CD8-positive, alpha-beta memory T cell (primary cell): ENCODE measurements at regions not wholly inside any gene's neighbourhood (a gene's known extent, or its start where the extent isn't known, plus 50 kb on each side); places are given as distances from the start of the nearest gene placed in this dataset.

Experiments
- CTCF ChIA-PET: fragments of 350-600 bp; sonication (Branson Sonifier 250); formaldehyde crosslinking; loops from one replicate; lab custom pipeline; 2021; ENCODE audit warnings: antibody characterized with exemption; lab: Charles Lee
- POLR2A ChIA-PET: fragments of 350-600 bp; sonication (Branson Sonifier 250); formaldehyde crosslinking; loops from one replicate; lab custom pipeline; 2021; ENCODE audit warnings: antibody characterized with exemption; lab: Charles Lee
- DNase-seq, 5 donors: peaks; one replicate each; pipeline versions ENCODE4 v3.0.0 to v3.0.0-alpha.2; 2020 to 2022; ENCODE audit warnings: mixed read lengths in 1 of 5
- H3K27ac ChIP-seq: one replicate; pipeline ENCODE4 v1.7.0; 2013; ENCODE audit warnings: low read depth, mild to moderate bottlenecking, low read length, moderate library complexity
- H3K27me3 ChIP-seq: 2 replicates; pipeline ENCODE4 v1.7.0; 2013; ENCODE audit warnings: low read length, mild to moderate bottlenecking; ENCODE audit not compliant: insufficient read depth, poor library complexity, severe bottlenecking
- H3K36me3 ChIP-seq: 2 replicates; pipeline ENCODE4 v1.7.0; 2013; ENCODE audit warnings: mild to moderate bottlenecking, low read length, moderate library complexity; ENCODE audit not compliant: insufficient read depth
- H3K4me1 ChIP-seq: 2 replicates; pipeline ENCODE4 v1.7.0; 2013; ENCODE audit warnings: mild to moderate bottlenecking, low read length, moderate library complexity; ENCODE audit not compliant: insufficient read depth
- H3K4me3 ChIP-seq: 2 replicates; pipeline ENCODE4 v1.7.0; 2013; ENCODE audit warnings: mild to moderate bottlenecking, low read length
- H3K9me3 ChIP-seq: 2 replicates; pipeline ENCODE4 v1.7.0; 2013; ENCODE audit warnings: mild to moderate bottlenecking, low read length
- H3K27ac Mint-ChIP-seq, 8 donors: one replicate each; pipeline ENCODE4 v1.8.0; 2020 to 2021; ENCODE audit warnings: mixed read lengths in 8 of 8, mild to moderate bottlenecking in 6 of 8, inconsistent platforms in 3 of 8, moderate library complexity in 3 of 8
- H3K27me3 Mint-ChIP-seq, 2 donors: one replicate each; pipeline ENCODE4 v1.8.0; 2020 to 2021; ENCODE audit warnings: mixed read lengths in 2 of 2, mild to moderate bottlenecking in 1 of 2, moderate library complexity in 1 of 2
- H3K36me3 Mint-ChIP-seq, 3 donors: one replicate each; pipeline ENCODE4 v1.8.0; 2020 to 2021; ENCODE audit warnings: mixed read lengths in 3 of 3, inconsistent platforms in 1 of 3, mild to moderate bottlenecking in 1 of 3
- H3K4me1 Mint-ChIP-seq, 3 donors: one replicate each; pipeline ENCODE4 v1.8.0; 2020 to 2021; ENCODE audit warnings: mixed read lengths in 3 of 3, inconsistent platforms in 1 of 3, mild to moderate bottlenecking in 1 of 3
- H3K4me3 Mint-ChIP-seq, 7 donors: one replicate each; pipeline ENCODE4 v1.8.0; 2020 to 2021; ENCODE audit warnings: mixed read lengths in 7 of 7, mild to moderate bottlenecking in 6 of 7, moderate library complexity in 4 of 7, inconsistent platforms in 2 of 7
- H3K9me3 Mint-ChIP-seq, 5 donors: one replicate each; pipeline ENCODE4 v1.8.0; 2020 to 2022; ENCODE audit warnings: mixed read lengths in 5 of 5, mild to moderate bottlenecking in 3 of 5, moderate library complexity in 2 of 5, inconsistent platforms in 1 of 5

DNA sequence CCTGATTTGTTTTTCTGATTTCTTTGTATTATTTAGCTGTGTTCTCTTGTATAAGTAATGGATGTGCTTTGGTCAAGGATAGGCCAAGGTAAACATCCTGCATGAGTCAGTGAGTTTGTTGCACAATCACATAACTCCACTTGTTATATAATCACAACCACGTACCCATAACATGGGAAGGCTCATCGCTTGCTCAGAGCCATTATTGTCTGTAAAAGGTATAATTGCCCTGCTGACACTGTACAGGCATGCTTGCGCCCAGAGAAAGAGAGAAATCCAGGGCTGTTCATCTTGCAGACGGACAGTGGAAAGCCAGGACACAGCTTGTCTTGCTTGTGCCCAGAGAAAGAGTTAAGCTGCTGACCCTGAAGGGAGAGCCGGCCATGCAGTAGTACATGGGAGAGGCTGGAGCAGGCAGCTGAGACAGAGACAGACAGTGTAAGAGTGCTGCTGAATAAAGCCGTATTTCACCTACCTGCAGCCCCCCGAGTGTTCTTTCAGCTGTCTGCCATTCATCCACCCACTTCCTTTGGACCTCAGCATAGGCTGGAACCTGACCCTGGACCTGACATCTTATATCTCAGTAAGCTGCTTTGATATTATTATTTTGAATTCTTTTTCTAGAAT, 174.7 kb upstream of the DAAM1 start:
- no peak overlapping the region for H3K27ac Mint-ChIP-seq
- H3K36me3 Mint-ChIP-seq, result no peaks in the 10 kb centered on the region
- POLR2A ChIA-PET, result no interaction called here
- Histone ChIP-seq H3K4me3 (no peak overlapping the region), H3K36me3 (no peaks in the 10 kb centered on the region), H3K27ac (no peak overlapping the region), H3K27me3 (no peaks in the 10 kb centered on the region), H3K4me1 (no peaks in the 10 kb centered on the region), H3K9me3 (no peaks in the 10 kb centered on the region)
- no peak for DNase-seq
- CTCF ChIA-PET, result no interaction called here
- no peak overlapping the region for H3K4me3 Mint-ChIP-seq
- H3K27me3 Mint-ChIP-seq, result peaks cover 0 to 3% of the 10 kb centered on the region in 2 donors
- H3K4me1 Mint-ChIP-seq, result no peaks in the 10 kb centered on the region
- peaks cover 15 to 25% (median 21%) of the 10 kb centered on the region in 5 donors for H3K9me3 Mint-ChIP-seq

DNA sequence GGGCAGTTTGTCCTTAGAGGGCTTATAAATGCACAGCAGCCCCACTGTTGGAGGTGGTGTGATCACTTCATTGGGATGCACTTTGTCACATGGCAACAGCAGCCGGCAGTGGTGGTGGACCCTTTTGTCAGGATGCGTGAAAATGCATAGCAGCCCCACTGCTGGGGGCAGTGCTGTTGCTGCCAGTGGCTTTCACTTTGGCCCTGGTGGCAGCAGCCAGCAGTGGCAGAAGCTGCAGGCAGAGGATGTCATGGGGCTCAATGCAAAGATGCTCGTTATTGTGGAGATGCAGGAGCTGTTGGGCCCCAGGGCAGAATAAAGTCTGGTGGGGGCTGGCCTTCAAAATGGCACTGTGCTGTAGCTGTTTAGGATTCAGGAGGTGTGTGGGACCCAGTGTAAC, 173.0 kb upstream of the DAAM1 start:
- Histone ChIP-seq H3K4me3 (no peak overlapping the region), H3K36me3 (no peaks in the 10 kb centered on the region), H3K4me1 (no peaks in the 10 kb centered on the region), H3K27me3 (no peaks in the 10 kb centered on the region), H3K27ac (no peak overlapping the region), H3K9me3 (no peaks in the 10 kb centered on the region)
- Mint-ChIP-seq H3K9me3 (peaks cover 15 to 25% (median 20%) of the 10 kb centered on the region in 5 donors), H3K4me1 (no peaks in the 10 kb centered on the region), H3K27me3 (peaks cover 0 to 3% of the 10 kb centered on the region in 2 donors), H3K27ac (no peak overlapping the region), H3K4me3 (no peak overlapping the region), H3K36me3 (no peaks in the 10 kb centered on the region)
- ChIA-PET CTCF (no interaction called here), POLR2A (no interaction called here)
- DNase-seq, result no peak

DNA sequence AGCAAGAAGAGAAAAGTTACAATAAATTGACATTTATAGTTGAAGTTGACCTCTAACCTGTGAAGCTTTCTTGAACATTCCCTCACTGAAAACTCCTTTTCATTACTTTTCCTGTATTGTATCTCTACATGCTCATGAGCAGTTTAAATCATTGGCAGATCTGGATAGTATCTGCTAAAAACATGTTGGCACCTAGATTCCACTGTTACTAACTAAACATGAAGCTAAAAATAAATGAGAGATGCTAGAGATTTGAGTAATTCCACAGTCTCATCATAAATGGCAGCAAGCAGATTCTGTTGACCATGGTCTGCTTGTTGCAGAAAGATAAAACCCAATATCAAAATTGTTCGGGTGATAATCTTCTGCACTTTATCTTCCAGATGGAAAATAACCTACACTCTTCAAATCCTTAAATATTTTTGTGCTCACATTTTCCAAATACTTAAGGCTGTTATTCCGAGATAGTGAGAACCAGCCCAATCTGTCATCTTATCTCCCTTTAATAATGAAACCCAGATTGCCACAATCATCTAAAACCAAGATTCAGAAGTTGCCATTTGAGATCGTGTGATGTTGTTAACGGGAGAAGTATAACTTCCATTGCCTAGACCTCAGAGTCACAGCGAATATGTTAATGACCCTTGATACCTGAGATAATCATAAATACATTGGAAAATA, 171.0 kb upstream of the DAAM1 start:
- Mint-ChIP-seq H3K36me3 (no peaks in the 10 kb centered on the region), H3K4me1 (no peaks in the 10 kb centered on the region), H3K27me3 (peaks cover 0 to 3% of the 10 kb centered on the region in 2 donors), H3K9me3 (peaks cover 12 to 17% (median 14%) of the 10 kb centered on the region in 5 donors), H3K27ac (no peak overlapping the region), H3K4me3 (no peak overlapping the region)
- no peak overlapping the region for H3K4me3 ChIP-seq
- no peaks in the 10 kb centered on the region for H3K4me1 ChIP-seq
- no peak for DNase-seq
- H3K9me3 ChIP-seq, result no peaks in the 10 kb centered on the region
- CTCF ChIA-PET, result no interaction called here
- no peak overlapping the region for H3K27ac ChIP-seq
- POLR2A ChIA-PET, result no interaction called here
- H3K36me3 ChIP-seq, result no peaks in the 10 kb centered on the region
- no peaks in the 10 kb centered on the region for H3K27me3 ChIP-seq

DNA sequence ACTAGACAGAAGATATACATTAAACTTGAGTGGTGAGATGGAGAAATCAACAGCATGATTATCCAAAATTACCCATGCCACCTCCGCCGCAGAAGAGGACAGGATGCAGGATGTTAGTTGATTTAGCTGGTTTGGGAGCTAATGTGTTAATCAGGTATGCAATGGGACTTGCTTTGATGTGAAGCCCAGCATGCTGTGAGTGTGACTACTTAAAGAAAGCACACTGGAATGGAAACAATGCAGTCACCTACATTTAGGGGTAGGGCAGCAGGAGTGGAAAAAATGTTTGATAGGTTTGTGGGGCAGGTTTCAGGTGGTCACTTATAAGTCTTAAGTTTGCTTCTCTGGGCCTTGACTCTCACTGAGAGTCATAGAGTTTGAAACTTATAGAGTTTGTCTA, 170.0 kb upstream of the DAAM1 start:
- Histone ChIP-seq H3K27ac (no peak overlapping the region), H3K27me3 (no peaks in the 10 kb centered on the region), H3K4me3 (no peak overlapping the region), H3K4me1 (no peaks in the 10 kb centered on the region), H3K9me3 (no peaks in the 10 kb centered on the region), H3K36me3 (no peaks in the 10 kb centered on the region)
- Mint-ChIP-seq H3K27me3 (peaks cover 0 to 3% of the 10 kb centered on the region in 2 donors), H3K4me1 (no peaks in the 10 kb centered on the region), H3K27ac (no peak overlapping the region), H3K36me3 (no peaks in the 10 kb centered on the region), H3K4me3 (no peak overlapping the region), H3K9me3 (peaks cover 2 to 9% (median 6%) of the 10 kb centered on the region in 5 donors)
- ChIA-PET CTCF (no interaction called here), POLR2A (no interaction called here)
- no peak for DNase-seq

DNA sequence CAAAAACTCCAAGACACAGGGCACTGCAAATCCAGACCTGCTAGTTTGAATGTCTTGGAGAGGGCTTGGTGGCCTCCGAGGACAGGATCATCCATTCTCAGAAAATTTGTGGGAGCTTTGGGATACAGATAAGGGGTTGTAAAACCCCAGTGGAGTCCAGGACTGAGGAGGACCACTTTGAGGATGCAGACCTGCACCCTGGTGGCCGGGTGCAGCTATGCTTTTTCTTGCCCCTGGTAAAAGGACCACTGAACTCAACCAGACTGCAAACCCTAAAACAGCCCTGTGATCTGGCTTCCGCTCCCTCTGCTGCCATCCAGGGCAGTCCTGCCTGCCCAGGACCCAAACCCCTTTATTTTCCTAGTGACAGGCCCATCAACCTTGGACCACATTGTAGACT, 169.5 kb upstream of the DAAM1 start:
- H3K27me3 Mint-ChIP-seq, result peaks cover 0 to 3% of the 10 kb centered on the region in 2 donors
- POLR2A ChIA-PET, result no interaction called here
- no peaks in the 10 kb centered on the region for H3K36me3 ChIP-seq
- CTCF ChIA-PET, result no interaction called here
- H3K27me3 ChIP-seq, result no peaks in the 10 kb centered on the region
- H3K4me3 ChIP-seq, result no peak overlapping the region
- peaks cover 0 to 5% (median 4%) of the 10 kb centered on the region in 5 donors for H3K9me3 Mint-ChIP-seq
- H3K36me3 Mint-ChIP-seq, result no peaks in the 10 kb centered on the region
- H3K9me3 ChIP-seq, result no peaks in the 10 kb centered on the region
- H3K4me1 Mint-ChIP-seq, result no peaks in the 10 kb centered on the region
- no peaks in the 10 kb centered on the region for H3K4me1 ChIP-seq
- no peak for DNase-seq
- no peak overlapping the region for H3K27ac Mint-ChIP-seq
- H3K4me3 Mint-ChIP-seq, result no peak overlapping the region
- no peak overlapping the region for H3K27ac ChIP-seq

DNA sequence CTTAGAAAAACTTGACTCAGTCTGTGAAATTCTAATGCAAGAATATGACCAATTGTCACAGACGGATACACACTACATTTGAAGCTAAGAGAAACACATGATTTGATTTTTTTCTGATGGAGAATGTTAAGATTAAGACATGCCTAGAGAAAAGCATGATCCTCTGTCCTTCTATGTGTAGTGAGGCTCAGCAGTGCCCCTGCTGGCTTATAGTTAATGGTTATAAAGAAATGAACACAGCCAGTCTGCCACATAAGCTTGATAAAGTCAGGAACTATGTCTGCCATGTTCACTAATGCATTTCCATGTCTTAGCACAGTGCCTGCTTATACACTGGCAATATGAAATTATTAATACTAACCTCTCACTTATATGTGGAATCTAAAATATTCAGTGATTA, 168.1 kb upstream of the DAAM1 start:
- CTCF ChIA-PET, result no interaction called here
- Histone ChIP-seq H3K27me3 (no peaks in the 10 kb centered on the region), H3K36me3 (no peaks in the 10 kb centered on the region), H3K4me3 (no peak overlapping the region), H3K27ac (no peak overlapping the region), H3K9me3 (no peaks in the 10 kb centered on the region), H3K4me1 (no peaks in the 10 kb centered on the region)
- Mint-ChIP-seq H3K9me3 (no peaks in the 10 kb centered on the region), H3K4me3 (no peak overlapping the region), H3K4me1 (no peaks in the 10 kb centered on the region), H3K27me3 (peaks cover 2 to 6% of the 10 kb centered on the region in 2 donors), H3K36me3 (no peaks in the 10 kb centered on the region), H3K27ac (no peak overlapping the region)
- POLR2A ChIA-PET, result no interaction called here
- DNase-seq, result no peak

DNA sequence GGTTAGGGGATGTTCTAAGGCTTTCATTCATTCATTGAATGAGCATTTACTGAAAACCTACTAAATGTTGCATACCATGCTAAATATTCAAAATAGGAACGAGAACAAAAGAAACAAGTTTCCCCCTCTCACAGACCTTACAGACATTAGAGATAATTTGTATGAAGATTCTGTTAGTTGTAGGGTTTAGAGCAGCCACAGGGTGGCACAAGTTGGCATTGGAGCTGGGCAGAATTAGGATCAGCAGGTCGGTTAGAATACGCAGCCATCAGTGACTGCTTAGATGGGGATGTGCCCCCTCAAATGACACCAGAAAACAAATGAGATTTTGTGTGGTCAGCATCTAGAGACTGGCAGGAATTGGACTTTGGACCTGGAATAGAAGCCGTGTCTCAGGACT, 166.3 kb upstream of the DAAM1 start:
- Mint-ChIP-seq H3K4me3 (no peak overlapping the region), H3K4me1 (no peaks in the 10 kb centered on the region), H3K36me3 (no peaks in the 10 kb centered on the region), H3K27me3 (peaks cover 6 to 15% of the 10 kb centered on the region in 2 donors), H3K27ac (no peak overlapping the region), H3K9me3 (peaks cover 0 to 3% (median 0%) of the 10 kb centered on the region in 5 donors)
- POLR2A ChIA-PET, result no interaction called here
- CTCF ChIA-PET, result no interaction called here
- Histone ChIP-seq H3K27ac (no peak overlapping the region), H3K4me3 (no peak overlapping the region), H3K36me3 (no peaks in the 10 kb centered on the region), H3K4me1 (no peaks in the 10 kb centered on the region), H3K9me3 (no peaks in the 10 kb centered on the region), H3K27me3 (no peaks in the 10 kb centered on the region)
- no peak for DNase-seq

DNA sequence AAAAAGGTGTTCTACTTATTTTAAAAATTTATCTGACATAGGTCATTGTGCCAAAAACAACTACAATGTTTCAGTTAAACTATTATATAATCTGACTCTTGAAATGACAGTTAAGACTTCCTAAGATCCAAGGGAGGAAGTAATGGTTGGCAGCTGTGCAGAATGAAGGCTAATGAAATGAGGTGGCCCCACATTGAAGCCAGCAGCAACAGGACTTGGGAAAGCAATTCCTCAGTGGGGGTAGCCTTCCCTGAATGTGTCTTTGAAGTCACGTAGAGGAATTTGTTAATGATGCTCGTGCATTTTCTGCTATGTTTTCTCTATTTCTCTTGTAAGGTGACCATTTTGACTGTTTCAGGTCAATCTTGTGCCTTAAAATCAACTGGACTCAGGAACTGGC, 162.4 kb upstream of the DAAM1 start:
- POLR2A ChIA-PET, result no interaction called here
- no peaks in the 10 kb centered on the region for H3K9me3 ChIP-seq

More for the DNA sequence above, 162.4 kb upstream of the DAAM1 start:
- no peak for DNase-seq
- Mint-ChIP-seq H3K4me3 (no peak overlapping the region), H3K9me3 (peaks cover 0 to 3% (median 0%) of the 10 kb centered on the region in 5 donors), H3K4me1 (peaks cover 0 to 6% (median 4%) of the 10 kb centered on the region in 3 donors), H3K27me3 (peaks cover 5 to 15% of the 10 kb centered on the region in 2 donors), H3K27ac (no peak overlapping the region), H3K36me3 (no peaks in the 10 kb centered on the region)
- no peaks in the 10 kb centered on the region for H3K27me3 ChIP-seq
- H3K4me1 ChIP-seq, result no peaks in the 10 kb centered on the region
- H3K4me3 ChIP-seq, result no peak overlapping the region
- CTCF ChIA-PET, result no interaction called here
- H3K27ac ChIP-seq, result no peak overlapping the region
- H3K36me3 ChIP-seq, result no peaks in the 10 kb centered on the region
